ENCODE measurements at regions not wholly inside any gene's neighbourhood (a gene's known extent, or its start where the extent isn't known, plus 50 kb on each side); places are given as distances from the start of the nearest gene placed in this dataset.
"Not testable (repeated sequence)": the region's sequence is repeated elsewhere in the genome, so short reads cannot be mapped to it uniquely, and the experiment has no call there.

DNA sequence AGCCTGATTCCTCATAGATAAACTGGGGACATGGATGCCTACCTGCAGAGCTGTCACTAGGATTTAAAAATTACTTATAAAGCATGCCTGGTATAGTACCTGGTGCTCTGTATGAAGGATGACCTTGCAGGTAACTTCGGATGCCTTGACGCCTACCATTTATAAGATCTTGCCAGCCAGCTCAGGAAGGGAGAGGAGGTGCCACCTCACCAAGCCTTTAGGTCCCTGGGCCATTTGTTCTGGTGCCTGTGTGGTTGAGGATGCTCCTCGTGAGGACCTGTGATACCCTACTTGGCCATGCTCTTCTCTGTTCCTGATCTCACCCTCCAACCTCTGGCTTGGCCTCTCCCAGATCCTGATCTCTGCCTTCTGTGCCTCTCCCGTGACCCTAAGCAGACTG, 85.2 kb downstream of the FDX1 start:
- in situ Hi-C loops (cut with HindIII; ENCODE audit: low sequenced_read_pairs) = no loop called here

DNA sequence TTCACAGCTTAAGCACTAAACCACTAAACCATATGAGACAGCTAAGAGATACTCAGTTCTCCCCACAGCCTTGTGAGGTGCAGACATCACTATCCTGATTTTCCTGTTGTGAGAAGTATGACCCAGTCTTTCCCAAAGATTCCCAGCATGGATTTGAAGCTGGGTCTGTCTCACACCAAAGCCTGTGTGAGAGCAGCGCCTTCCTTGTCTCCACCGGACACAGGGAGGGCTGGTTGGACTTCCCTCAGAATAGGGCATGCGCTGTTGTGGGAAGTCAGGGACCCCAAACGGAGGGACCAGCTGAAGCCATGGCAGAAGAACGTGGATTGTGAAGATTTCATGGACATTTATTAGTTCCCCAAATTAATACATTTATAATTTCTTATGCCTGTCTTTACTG, 87.6 kb downstream of the FDX1 start:
- in situ Hi-C loops (cut with HindIII; ENCODE audit: low sequenced_read_pairs) = not testable (repeated sequence)

DNA sequence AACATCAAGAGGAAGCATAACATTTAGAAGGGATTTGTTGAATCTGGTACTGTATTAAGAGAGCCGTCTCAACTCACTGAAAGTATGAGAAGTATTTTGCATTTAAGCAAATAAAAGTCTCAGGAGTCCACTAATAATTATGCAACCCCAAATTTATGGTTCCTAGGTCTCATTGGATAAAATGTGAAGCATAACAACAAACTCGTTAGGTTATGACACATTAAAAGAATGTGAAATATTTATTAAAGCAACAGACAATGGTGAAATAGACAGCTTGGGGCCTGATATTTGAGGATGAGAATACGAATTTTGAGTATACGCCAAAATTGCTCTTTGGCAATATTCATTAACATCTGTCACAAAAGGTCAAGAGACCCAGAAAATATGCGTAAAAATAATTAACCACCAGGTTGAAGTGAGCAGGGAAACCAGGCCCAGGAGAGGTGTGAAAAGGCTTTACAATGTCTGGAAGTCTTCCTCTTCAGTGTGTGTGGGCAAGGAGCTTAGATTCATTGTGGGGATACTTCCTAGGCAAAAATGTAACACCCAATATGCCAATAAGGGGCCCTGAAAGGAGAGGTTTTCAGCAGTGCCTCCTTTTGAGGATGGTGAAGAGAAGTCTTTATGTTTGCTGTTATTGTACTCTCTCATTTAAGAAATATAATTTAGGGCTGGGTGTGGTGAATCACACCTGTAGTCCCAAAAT, 89.2 kb downstream of the FDX1 start:
- in situ Hi-C loops (cut with HindIII; ENCODE audit: low sequenced_read_pairs) = no loop called here

DNA sequence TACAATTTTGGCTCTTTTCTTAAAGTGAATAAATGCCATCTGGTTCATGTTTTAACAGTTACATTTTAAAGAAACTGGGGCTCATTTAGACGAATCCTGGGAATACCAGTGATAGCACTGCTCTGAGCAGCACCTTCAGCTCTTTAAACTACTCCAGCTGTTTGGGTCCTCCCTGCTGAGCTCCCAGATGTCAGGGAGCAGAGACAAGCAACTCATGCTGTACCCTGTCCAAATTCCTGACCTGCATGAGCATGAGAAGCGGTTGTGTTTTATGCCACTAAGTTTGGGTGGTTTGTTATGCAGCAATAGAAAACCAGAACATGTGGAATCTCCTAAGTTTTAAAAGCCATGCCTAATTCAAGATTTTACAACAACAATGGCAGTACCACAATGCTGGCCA, 90.0 kb downstream of the FDX1 start:
- in situ Hi-C loops (cut with HindIII; ENCODE audit: low sequenced_read_pairs) = loop anchor here (10.0 kb wide), 1 partner anchor 445 kb away; no protein-coding TSS in a partner anchor

DNA sequence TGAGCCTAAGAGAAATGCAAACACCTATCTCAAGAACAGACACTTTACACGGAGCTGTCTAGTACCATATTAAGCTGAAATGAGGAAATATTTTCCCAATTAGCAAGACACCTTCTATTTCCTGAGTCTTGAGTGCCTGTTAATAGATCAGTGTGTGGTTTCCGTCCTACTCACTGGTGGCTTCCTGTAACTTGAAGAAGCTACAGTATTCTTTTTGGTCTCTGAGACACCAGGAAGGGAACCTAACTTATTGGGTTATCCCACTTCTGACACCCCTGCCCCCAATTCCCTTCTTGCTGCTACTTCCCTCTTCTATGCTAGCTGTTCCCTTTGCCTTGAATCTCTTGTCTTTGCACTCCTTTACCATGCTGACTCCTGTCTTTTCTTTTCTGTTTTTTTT, 92.7 kb downstream of the FDX1 start:
- in situ Hi-C loops (cut with HindIII; ENCODE audit: low sequenced_read_pairs) = loop anchor here (10.0 kb wide), 1 partner anchor 442 kb away; no protein-coding TSS in a partner anchor

DNA sequence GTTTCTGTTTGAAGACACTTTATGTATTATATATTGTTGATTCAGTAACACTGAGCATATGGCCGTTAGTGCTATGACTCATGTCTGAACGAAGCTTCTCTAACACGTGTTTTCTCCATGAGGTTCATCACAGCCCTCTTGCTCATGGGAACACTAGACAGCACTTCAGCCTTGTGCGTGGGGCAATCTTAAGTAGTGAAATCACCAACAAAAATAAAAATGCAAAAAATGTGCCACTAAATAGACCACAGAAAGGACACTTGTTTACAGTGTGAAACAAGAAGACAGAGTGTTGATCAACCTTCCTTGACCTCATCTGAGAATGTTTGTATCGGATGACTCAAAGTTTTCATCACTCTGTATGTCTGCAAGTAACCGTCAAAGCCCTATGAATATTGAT, 94.5 kb downstream of the FDX1 start:
- in situ Hi-C loops (cut with HindIII; ENCODE audit: low sequenced_read_pairs) = loop anchor here (10.0 kb wide), 1 partner anchor 441 kb away; no protein-coding TSS in a partner anchor

DNA sequence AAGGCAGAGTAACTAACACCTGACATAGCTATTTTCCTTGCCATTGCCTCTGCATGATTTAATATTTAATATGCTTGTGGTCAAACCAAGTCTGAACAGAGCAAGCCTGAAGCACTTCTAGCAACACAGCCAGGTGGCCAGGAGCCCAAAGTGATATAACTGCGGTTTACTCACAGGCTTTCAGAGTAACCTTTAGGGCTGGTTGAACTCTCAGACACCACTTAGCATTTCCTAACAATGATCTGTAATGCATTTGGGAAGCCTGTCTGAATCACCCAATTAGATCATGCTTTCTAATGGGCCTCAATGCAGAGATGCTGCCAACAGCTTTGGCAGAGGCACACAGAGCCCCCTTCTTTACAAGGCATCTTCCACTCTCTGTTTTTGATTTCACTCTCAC, 96.1 kb downstream of the FDX1 start:
- in situ Hi-C loops (cut with HindIII; ENCODE audit: low sequenced_read_pairs) = loop anchor here (10.0 kb wide), 1 partner anchor 439 kb away; no protein-coding TSS in a partner anchor

DNA sequence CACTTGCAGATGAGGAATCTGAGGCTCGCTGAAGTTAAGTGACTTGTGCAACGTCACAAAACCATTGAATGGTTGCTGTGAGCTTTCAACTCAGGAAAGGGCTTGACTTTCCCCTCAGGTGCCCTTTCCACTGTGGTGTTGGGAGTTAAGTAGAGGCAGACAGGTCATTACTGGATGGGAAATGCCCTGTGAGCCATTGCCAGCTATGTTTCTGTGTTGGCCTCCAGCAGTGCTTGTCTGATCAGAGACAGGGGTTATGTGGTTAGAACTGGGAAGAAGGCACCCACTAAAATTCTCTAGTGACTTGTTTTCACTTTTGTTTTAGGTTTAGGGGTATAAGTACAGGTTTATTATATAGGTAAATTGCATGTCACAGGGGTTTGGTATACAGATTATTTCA, 96.6 kb downstream of the FDX1 start:
- in situ Hi-C loops (cut with HindIII; ENCODE audit: low sequenced_read_pairs) = loop anchor here (10.0 kb wide), 1 partner anchor 438 kb away; no protein-coding TSS in a partner anchor

Measured in DLD1 (cell line).